Transverse colon (tissue), 3 donors: ENCODE measurements at regions not wholly inside any gene's neighbourhood (a gene's known extent, or its start where the extent isn't known, plus 50 kb on each side); places are given as distances from the start of the nearest gene placed in this dataset.

Source experiments
- EP300 ChIP-seq: sonication (generic); formaldehyde crosslinking; IDR thresholded peaks from one replicate; pipeline ENCODE4 v1.6.1; 2017; ENCODE audit warnings: antibody characterized with exemption, low read depth
- POLR2A ChIP-seq: fragments of 450-650 bp; IDR thresholded peaks from one replicate; pipeline ENCODE4 v1.6.1; 2016; ENCODE audit warnings: antibody characterized with exemption, mild to moderate bottlenecking, moderate library complexity
- TF ChIP-seq, protein P1 (sequence below), 5 experiments: fragments of 200-600 bp in 3 of 5; fragments of 450-650 bp in 2 of 5; sonication (generic) in 3 of 5; IDR thresholded peaks; 1 replicate in 2 of 5; 2 replicates in 3 of 5; pipeline ENCODE4 v1.5.1; 2016 to 2017; ENCODE audit warnings: antibody characterized with exemption in 5 of 5, inconsistent platforms in 3 of 5, mild to moderate bottlenecking in 2 of 5, moderate library complexity in 1 of 5

DNA sequence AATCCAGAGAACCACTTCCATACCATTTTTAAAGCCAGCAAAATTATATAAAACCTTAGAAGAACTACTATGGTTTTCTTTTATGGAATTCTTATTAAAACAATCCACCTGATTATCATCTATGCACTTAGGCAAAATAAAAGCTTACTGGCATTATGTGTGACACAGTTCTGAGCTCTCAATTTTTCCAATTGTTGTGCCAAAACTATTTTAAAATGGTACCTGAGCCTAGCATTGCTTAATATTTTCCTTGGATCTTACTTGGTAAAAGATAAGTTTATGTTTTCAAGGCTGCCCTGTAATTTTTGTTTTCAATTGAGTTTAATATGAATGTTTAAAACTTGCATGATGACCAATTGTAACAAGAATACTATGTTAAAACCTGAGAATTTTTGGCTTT is 201.3 kb downstream of the MAD2L1 start:
- TF ChIP-seq POLR2A (no peak), EP300 (no peak)
- TF ChIP-seq, protein P1, sequence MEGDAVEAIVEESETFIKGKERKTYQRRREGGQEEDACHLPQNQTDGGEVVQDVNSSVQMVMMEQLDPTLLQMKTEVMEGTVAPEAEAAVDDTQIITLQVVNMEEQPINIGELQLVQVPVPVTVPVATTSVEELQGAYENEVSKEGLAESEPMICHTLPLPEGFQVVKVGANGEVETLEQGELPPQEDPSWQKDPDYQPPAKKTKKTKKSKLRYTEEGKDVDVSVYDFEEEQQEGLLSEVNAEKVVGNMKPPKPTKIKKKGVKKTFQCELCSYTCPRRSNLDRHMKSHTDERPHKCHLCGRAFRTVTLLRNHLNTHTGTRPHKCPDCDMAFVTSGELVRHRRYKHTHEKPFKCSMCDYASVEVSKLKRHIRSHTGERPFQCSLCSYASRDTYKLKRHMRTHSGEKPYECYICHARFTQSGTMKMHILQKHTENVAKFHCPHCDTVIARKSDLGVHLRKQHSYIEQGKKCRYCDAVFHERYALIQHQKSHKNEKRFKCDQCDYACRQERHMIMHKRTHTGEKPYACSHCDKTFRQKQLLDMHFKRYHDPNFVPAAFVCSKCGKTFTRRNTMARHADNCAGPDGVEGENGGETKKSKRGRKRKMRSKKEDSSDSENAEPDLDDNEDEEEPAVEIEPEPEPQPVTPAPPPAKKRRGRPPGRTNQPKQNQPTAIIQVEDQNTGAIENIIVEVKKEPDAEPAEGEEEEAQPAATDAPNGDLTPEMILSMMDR (IDR thresholded peaks at IDR 0.05), result no peak
